ENCODE measurements at regions not wholly inside any gene's neighbourhood (a gene's known extent, or its start where the extent isn't known, plus 50 kb on each side); places are given as distances from the start of the nearest gene placed in this dataset.

DNA sequence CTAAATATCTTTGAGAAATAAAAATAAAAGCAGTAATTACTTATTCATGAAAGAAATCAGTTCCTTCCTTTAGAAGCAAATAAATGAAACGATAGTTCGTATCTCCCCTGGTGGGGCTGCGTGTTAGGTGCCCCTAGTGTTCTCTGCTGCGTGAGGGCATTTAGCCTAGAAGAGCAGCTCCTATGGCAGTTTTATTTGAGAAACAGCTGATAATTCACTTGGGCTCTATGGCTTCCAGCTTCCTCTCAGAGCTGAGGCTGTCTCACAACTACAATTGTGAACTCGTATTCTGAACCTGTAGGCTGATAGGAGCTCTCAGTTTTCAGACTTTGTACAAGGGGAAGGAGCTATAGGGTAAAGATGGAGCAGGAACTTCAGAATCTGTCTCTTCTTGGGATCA is 540.0 kb upstream of the MAP3K7 start:
- Histone ChIP-seq H3K4me1 (replicated peaks; ENCODE audit: insufficient read depth) (no peaks in the 10 kb centered on the region), H3K4me2 (no peak overlapping the region), H3K9me3 (ENCODE audit: insufficient read depth, low read depth) (no peaks in the 10 kb centered on the region), H3F3A (ENCODE audit: insufficient read depth, low read depth) (no peaks in the 10 kb centered on the region), H2AFZ (no peak overlapping the region), H3K27me3 (ENCODE audit: insufficient read depth, low read depth) (no peaks in the 10 kb centered on the region), H3K36me3 (ENCODE audit: low read depth) (no peaks in the 10 kb centered on the region), H3K4me3 (no peak overlapping the region), H3K9me2 (ENCODE audit: insufficient read depth) (no peaks in the 10 kb centered on the region), H4K20me1 (ENCODE audit: insufficient read depth) (no peaks in the 10 kb centered on the region), H3K27ac (no peak overlapping the region), H3K79me2 (ENCODE audit: low read depth) (no peaks in the 10 kb centered on the region)
- BruUV-seq (replicated peaks): no TSS peak
- TF ChIP-seq, protein P1, sequence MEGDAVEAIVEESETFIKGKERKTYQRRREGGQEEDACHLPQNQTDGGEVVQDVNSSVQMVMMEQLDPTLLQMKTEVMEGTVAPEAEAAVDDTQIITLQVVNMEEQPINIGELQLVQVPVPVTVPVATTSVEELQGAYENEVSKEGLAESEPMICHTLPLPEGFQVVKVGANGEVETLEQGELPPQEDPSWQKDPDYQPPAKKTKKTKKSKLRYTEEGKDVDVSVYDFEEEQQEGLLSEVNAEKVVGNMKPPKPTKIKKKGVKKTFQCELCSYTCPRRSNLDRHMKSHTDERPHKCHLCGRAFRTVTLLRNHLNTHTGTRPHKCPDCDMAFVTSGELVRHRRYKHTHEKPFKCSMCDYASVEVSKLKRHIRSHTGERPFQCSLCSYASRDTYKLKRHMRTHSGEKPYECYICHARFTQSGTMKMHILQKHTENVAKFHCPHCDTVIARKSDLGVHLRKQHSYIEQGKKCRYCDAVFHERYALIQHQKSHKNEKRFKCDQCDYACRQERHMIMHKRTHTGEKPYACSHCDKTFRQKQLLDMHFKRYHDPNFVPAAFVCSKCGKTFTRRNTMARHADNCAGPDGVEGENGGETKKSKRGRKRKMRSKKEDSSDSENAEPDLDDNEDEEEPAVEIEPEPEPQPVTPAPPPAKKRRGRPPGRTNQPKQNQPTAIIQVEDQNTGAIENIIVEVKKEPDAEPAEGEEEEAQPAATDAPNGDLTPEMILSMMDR (conservative IDR thresholded peaks at IDR 0.05): no peak
- TF ChIP-seq EZH2 (IDR thresholded peaks at IDR 0.05; ENCODE audit: low read depth): no peak
- ChIA-PET POLR2A (ENCODE audit: unreplicated experiment) (no interaction called here), CTCF (no interaction called here)
- no peak for DNase-seq
- intact Hi-C loops (cut with micrococcal nuclease; ENCODE audit: unreplicated experiment): no loop called here

DNA sequence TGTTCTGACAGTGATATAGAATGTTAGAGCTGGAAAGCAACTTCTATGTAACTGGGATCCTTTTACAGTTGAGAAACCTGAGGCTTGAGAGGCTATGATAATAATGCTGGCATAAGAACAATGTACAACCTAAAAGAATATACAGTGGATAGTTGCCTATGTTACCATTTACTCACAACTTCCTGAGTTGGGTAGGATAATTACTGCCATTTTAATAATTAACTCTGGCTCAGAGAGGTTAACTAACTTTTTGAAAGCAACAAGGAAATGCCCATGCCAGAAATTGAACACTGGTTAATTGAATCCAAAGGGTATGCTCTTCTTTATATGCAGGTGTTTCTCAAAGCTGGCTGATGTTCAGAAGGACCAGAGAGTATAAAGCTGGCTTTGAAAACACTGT is 530.7 kb upstream of the MAP3K7 start:
- BruUV-seq (replicated peaks): no TSS peak
- Histone ChIP-seq H3K4me2 (no peak overlapping the region), H3K36me3 (ENCODE audit: low read depth) (no peaks in the 10 kb centered on the region), H3K27ac (no peak overlapping the region), H2AFZ (no peak overlapping the region), H3K9me2 (ENCODE audit: insufficient read depth) (no peaks in the 10 kb centered on the region), H3K4me1 (replicated peaks; ENCODE audit: insufficient read depth) (no peaks in the 10 kb centered on the region), H3K27me3 (ENCODE audit: insufficient read depth, low read depth) (no peaks in the 10 kb centered on the region), H4K20me1 (ENCODE audit: insufficient read depth) (no peaks in the 10 kb centered on the region), H3K79me2 (ENCODE audit: low read depth) (no peaks in the 10 kb centered on the region), H3F3A (ENCODE audit: insufficient read depth, low read depth) (no peaks in the 10 kb centered on the region), H3K9me3 (ENCODE audit: insufficient read depth, low read depth) (no peaks in the 10 kb centered on the region), H3K4me3 (no peak overlapping the region)
- ChIA-PET CTCF (no interaction called here), POLR2A (ENCODE audit: unreplicated experiment) (no interaction called here)
- intact Hi-C loops (cut with micrococcal nuclease; ENCODE audit: unreplicated experiment): no loop called here
- TF ChIP-seq, protein P1 (conservative IDR thresholded peaks at IDR 0.05): no peak
- no peak for TF ChIP-seq EZH2 (IDR thresholded peaks at IDR 0.05; ENCODE audit: low read depth)
- no peak for DNase-seq

DNA sequence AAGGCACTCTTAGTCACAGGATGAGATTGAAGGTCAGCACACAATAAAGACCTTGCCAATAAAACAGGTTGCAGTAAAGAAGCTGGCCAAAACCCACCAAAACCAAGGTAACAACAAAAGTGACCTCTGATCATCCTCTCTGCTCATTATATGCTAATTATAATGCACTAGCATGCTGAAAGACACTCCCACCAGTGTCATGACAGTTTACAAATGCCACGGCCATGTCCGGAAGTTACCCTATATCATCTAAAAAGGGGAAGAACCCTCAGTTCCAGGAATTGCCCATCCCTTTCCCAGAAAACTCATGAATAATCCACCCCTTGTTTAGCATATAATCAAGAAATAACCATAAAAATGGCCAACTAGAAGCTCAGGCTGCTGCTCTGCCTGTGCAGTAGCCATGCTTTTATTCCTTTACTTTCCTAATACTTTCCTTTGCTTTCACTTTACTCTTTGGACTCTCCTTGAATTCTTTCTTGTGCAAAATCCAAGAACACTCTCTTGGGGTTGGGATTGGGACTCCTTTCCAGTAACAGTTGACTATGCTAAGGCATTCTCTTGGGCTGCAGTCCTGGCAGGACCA is 527.3 kb upstream of the MAP3K7 start:
- no peaks in the 10 kb centered on the region for H3K27me3 ChIP-seq (ENCODE audit: insufficient read depth, low read depth)
- ChIA-PET CTCF (no interaction called here), POLR2A (ENCODE audit: unreplicated experiment) (no interaction called here)
- no peak for TF ChIP-seq EZH2 (IDR thresholded peaks at IDR 0.05; ENCODE audit: low read depth)
- TF ChIP-seq, protein P1 (conservative IDR thresholded peaks at IDR 0.05): no peak
- no peak overlapping the region for H3K27ac ChIP-seq
- H3K4me2 ChIP-seq: no peak overlapping the region
- H2AFZ ChIP-seq: no peak overlapping the region
- no peaks in the 10 kb centered on the region for H3K9me3 ChIP-seq (ENCODE audit: insufficient read depth, low read depth)
- H3K9me2 ChIP-seq (ENCODE audit: insufficient read depth): no peaks in the 10 kb centered on the region
- H4K20me1 ChIP-seq (ENCODE audit: insufficient read depth): no peaks in the 10 kb centered on the region
- no peak overlapping the region for H3K4me3 ChIP-seq
- H3K4me1 ChIP-seq (replicated peaks; ENCODE audit: insufficient read depth): no peaks in the 10 kb centered on the region
- no peaks in the 10 kb centered on the region for H3K79me2 ChIP-seq (ENCODE audit: low read depth)
- no peaks in the 10 kb centered on the region for H3K36me3 ChIP-seq (ENCODE audit: low read depth)
- BruUV-seq (replicated peaks): no TSS peak
- intact Hi-C loops (cut with micrococcal nuclease; ENCODE audit: unreplicated experiment): no loop called here
- DNase-seq: no peak
- H3F3A ChIP-seq (ENCODE audit: insufficient read depth, low read depth): no peaks in the 10 kb centered on the region
